Prostate gland (tissue), 2 donors: ENCODE measurements at regions not wholly inside any gene's neighbourhood (a gene's known extent, or its start where the extent isn't known, plus 50 kb on each side); places are given as distances from the start of the nearest gene placed in this dataset.

Source experiments
- DNase-seq: peaks from one replicate; pipeline ENCODE4 v3.0.0-alpha.2; 2019; ENCODE audit warnings: low spot score
- H3K27ac ChIP-seq, 2 donors: fragments of 200-600 bp; sonication (generic); 2 replicates each; pipeline ENCODE4 v1.5.1; 2017 to 2019
- H3K27me3 ChIP-seq: fragments of 200-600 bp; sonication (generic); replicated peaks from 2 replicates; pipeline ENCODE4 v1.5.1; 2019; ENCODE audit not compliant: insufficient read depth
- H3K36me3 ChIP-seq, 2 donors: fragments of 200-600 bp; sonication (generic); 1 replicate in 1 of 2; 2 replicates in 1 of 2; pipeline versions ENCODE4 v1.5.1 to v1.8.1; 2017 to 2019
- H3K4me1 ChIP-seq: fragments of 200-600 bp; sonication (generic); replicated peaks from 2 replicates; pipeline ENCODE4 v1.5.1; 2019
- H3K4me3 ChIP-seq, 2 donors: fragments of 200-600 bp; sonication (generic); 2 replicates each; pipeline ENCODE4 v1.5.1; 2017 to 2019
- H3K9me3 ChIP-seq: fragments of 200-600 bp; sonication (generic); 2 replicates; pipeline ENCODE4 v1.5.1; 2017
- CTCF ChIP-seq, 4 experiments: fragments of 200-600 bp in 2 of 4; fragments of 450-650 bp in 2 of 4; sonication (generic) in 2 of 4; IDR thresholded peaks; 1 replicate in 3 of 4; 2 replicates in 1 of 4; pipeline ENCODE4 v1.5.1; 2016 to 2019; ENCODE audit warnings: antibody characterized with exemption in 4 of 4, mild to moderate bottlenecking in 2 of 4, moderate library complexity in 2 of 4
- POLR2A ChIP-seq: fragments of 450-650 bp; IDR thresholded peaks from one replicate; pipeline ENCODE4 v1.6.1; 2016; ENCODE audit warnings: antibody characterized with exemption, mild to moderate bottlenecking
- POLR2AphosphoS5 ChIP-seq: sonication (generic); formaldehyde crosslinking; IDR thresholded peaks from one replicate; pipeline ENCODE4 v1.6.1; 2017; ENCODE audit warnings: antibody characterized with exemption
- WGBS: methylation state at CpG from one replicate; pipeline ENCODE4 v1.1.5; 2018; 5-methylcytosine and 5-hydroxymethylcytosine counted together
- intact Hi-C: fragments of 100-400 bp; cut with DNase I; formaldehyde crosslinking; loops from one replicate; pipeline ENCODE4 v1.14.2; 2022

GRCh38 chr20:39445095-39445494 lies 483.0 kb downstream of the DHX35 start:
- WGBS = 96% methylated on average over 1 of the region's 1 CpG
- Histone ChIP-seq H3K4me1 (no peaks in the 10 kb centered on the region), H3K9me3 (no peaks in the 10 kb centered on the region)

GRCh38 chr20:39433466-39433865 lies 471.3 kb downstream of the DHX35 start:
- TF ChIP-seq POLR2A (no peak), POLR2AphosphoS5 (no peak), CTCF (IDR thresholded peaks at IDR 0.05) (no peak)
- no peaks in the 10 kb centered on the region for H3K27me3 ChIP-seq
- H3K4me3 ChIP-seq = no peak overlapping the region
- no peak overlapping the region for H3K27ac ChIP-seq
- WGBS = 41% methylated on average over 1 of the region's 1 CpG
- no peaks in the 10 kb centered on the region for H3K36me3 ChIP-seq
- no peaks in the 10 kb centered on the region for H3K9me3 ChIP-seq
- no peak for DNase-seq
- no peaks in the 10 kb centered on the region for H3K4me1 ChIP-seq
- intact Hi-C loops = no loop called here

More at GRCh38 chr20:39445095-39445494, 483.0 kb downstream of the DHX35 start:
- no peak overlapping the region for H3K27ac ChIP-seq
- H3K27me3 ChIP-seq = no peaks in the 10 kb centered on the region
- intact Hi-C loops = no loop called here
- H3K36me3 ChIP-seq = no peaks in the 10 kb centered on the region
- no peak overlapping the region for H3K4me3 ChIP-seq
- no peak for DNase-seq
- no peak for TF ChIP-seq POLR2A
- no peak for TF ChIP-seq CTCF (IDR thresholded peaks at IDR 0.05)
- TF ChIP-seq POLR2AphosphoS5 = no peak

- TF ChIP-seq POLR2A (no peak), CTCF (IDR thresholded peaks at IDR 0.05) (no peak), POLR2AphosphoS5 (no peak)
- no peaks in the 10 kb centered on the region for H3K27me3 ChIP-seq
- no peaks in the 10 kb centered on the region for H3K36me3 ChIP-seq
- DNase-seq = no peak
- H3K4me3 ChIP-seq = no peak overlapping the region
- 53% methylated on average over 4 of the region's 4 CpGs for WGBS
- H3K4me1 ChIP-seq = no peaks in the 10 kb centered on the region
- intact Hi-C loops = no loop called here
- no peak overlapping the region for H3K27ac ChIP-seq
- no peaks in the 10 kb centered on the region for H3K9me3 ChIP-seq
Measured at GRCh38 chr20:39431091-39431880, 469.1 kb downstream of the DHX35 start.

GRCh38 chr20:39429726-39430125 lies 467.6 kb downstream of the DHX35 start:
- no peaks in the 10 kb centered on the region for H3K9me3 ChIP-seq
- intact Hi-C loops = no loop called here
- H3K36me3 ChIP-seq = no peaks in the 10 kb centered on the region
- no peaks in the 10 kb centered on the region for H3K27me3 ChIP-seq
- H3K27ac ChIP-seq = no peak overlapping the region
- no peak for TF ChIP-seq POLR2A
- no peak for TF ChIP-seq POLR2AphosphoS5
- TF ChIP-seq CTCF (IDR thresholded peaks at IDR 0.05) = no peak
- no peak overlapping the region for H3K4me3 ChIP-seq
- WGBS = 44% methylated on average over 1 of the region's 1 CpG
- H3K4me1 ChIP-seq = no peaks in the 10 kb centered on the region
- no peak for DNase-seq
